ENCODE measurements at regions not wholly inside any gene's neighbourhood (a gene's known extent, or its start where the extent isn't known, plus 50 kb on each side); places are given as distances from the start of the nearest gene placed in this dataset.

- Mint-ChIP-seq H3K27me3 (no peaks in the 10 kb centered on the region), H3K4me1 (no peaks in the 10 kb centered on the region), H3K4me3 (no peak overlapping the region), H3K9me3 (ENCODE audit: insufficient read depth) (no peaks in the 10 kb centered on the region), H3K27ac (no peak overlapping the region)
- POLR2A ChIA-PET = no interaction called here
- ATAC-seq (ENCODE audit: low read depth) = no peak
- Histone ChIP-seq H3K79me2 (ENCODE audit: control insufficient read depth, insufficient read depth, low read length) (no peaks in the 10 kb centered on the region), H2AFZ (ENCODE audit: insufficient read depth, low read depth, low read length, poor library complexity, severe bottlenecking) (no peak overlapping the region), H4K20me1 (ENCODE audit: control insufficient read depth, insufficient read depth, low read length, poor library complexity, severe bottlenecking) (no peaks in the 10 kb centered on the region), H3K4me1 (ENCODE audit: control insufficient read depth in 2 of 2, insufficient read depth in 2 of 2, low read length in 2 of 2) (no peaks in the 10 kb centered on the region), H3K9ac (ENCODE audit: low read length) (no peak overlapping the region), H3K4me3 (ENCODE audit: control extremely low read depth in 1 of 5, extremely low read depth in 1 of 5, insufficient read depth in 1 of 5, low read depth in 2 of 5, low read length in 4 of 5) (no peak overlapping the region), H3K9me3 (ENCODE audit: control extremely low read depth in 1 of 3, control insufficient read depth in 2 of 3, insufficient read depth in 1 of 3, low read length in 2 of 3) (no peaks in the 10 kb centered on the region), H3K27me3 (replicated peaks in 1 of 4; ENCODE audit: control extremely low read depth in 1 of 4, control insufficient read depth in 3 of 4, insufficient read depth in 4 of 4, low read length in 3 of 4) (no peaks in the 10 kb centered on the region), H3K27ac (ENCODE audit: low read length in 2 of 2) (no peak overlapping the region), H3K36me3 (replicated peaks in 1 of 2; ENCODE audit: control extremely low read depth in 1 of 2, control insufficient read depth in 1 of 2, extremely low read depth in 1 of 2, insufficient read depth in 2 of 2, low read length in 1 of 2) (no peaks in the 10 kb centered on the region), H3K4me2 (replicated peaks; ENCODE audit: low read depth, low read length, poor library complexity, severe bottlenecking) (no peak overlapping the region)
- 75% methylated on average over 1 of the region's 3 CpGs for WGBS (ENCODE audit: insufficient coverage)
- CTCF ChIA-PET = no interaction called here
- no peak for TF ChIP-seq EZH2 (IDR thresholded peaks at IDR 0.05; ENCODE audit: borderline replicate concordance, insufficient read depth, low read depth, low read length, poor library complexity, severe bottlenecking)
- intact Hi-C loops (cut with micrococcal nuclease) = no loop called here
- DNase-seq = no peak
Observed at GRCh38 chr13:33973194-33973593, 155.2 kb downstream of the RFC3 start.

DNA sequence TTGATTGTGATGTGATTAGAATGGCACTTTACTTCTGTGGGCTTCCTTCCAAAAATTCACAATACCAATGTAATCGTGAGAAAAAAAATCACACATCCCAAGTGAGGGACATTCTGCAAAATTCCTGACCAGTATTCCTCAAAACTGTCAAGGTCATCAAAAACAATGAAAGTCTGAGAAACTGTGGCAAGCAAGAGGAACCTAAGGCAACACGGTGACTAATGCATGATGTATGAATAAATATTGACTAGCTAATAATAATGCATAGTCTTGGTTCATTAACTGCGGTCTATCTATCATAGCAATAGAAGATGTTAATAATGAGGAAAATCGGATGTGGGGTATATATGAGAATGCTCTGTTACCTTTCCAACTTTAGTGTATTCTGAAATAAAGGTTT lies 159.0 kb downstream of the RFC3 start:
- peaks cover 0 to 3% (median 0%) of the 10 kb centered on the region in 4 experiments for H3K27me3 ChIP-seq (replicated peaks in 1 of 4; ENCODE audit: control extremely low read depth in 1 of 4, control insufficient read depth in 3 of 4, insufficient read depth in 4 of 4, low read length in 3 of 4)
- H3K4me3 Mint-ChIP-seq = no peak overlapping the region
- TF ChIP-seq CTCF (IDR thresholded peaks at IDR 0.05) (no peak), EZH2 (IDR thresholded peaks at IDR 0.05; ENCODE audit: borderline replicate concordance, insufficient read depth, low read depth, low read length, poor library complexity, severe bottlenecking) (no peak)
- no peaks in the 10 kb centered on the region for H3K9me3 Mint-ChIP-seq (ENCODE audit: insufficient read depth)
- DNase-seq = no peak
- H3K4me3 ChIP-seq (ENCODE audit: control extremely low read depth in 1 of 5, extremely low read depth in 1 of 5, insufficient read depth in 1 of 5, low read depth in 2 of 5, low read length in 4 of 5) = no peak overlapping the region
- H3K36me3 ChIP-seq (replicated peaks in 1 of 2; ENCODE audit: control extremely low read depth in 1 of 2, control insufficient read depth in 1 of 2, extremely low read depth in 1 of 2, insufficient read depth in 2 of 2, low read length in 1 of 2) = no peaks in the 10 kb centered on the region
- peaks cover 4% of the 10 kb centered on the region for H3K27me3 Mint-ChIP-seq
- CTCF ChIA-PET = no interaction called here
- intact Hi-C loops (cut with micrococcal nuclease) = no loop called here
- H2AFZ ChIP-seq (ENCODE audit: insufficient read depth, low read depth, low read length, poor library complexity, severe bottlenecking) = no peak overlapping the region
- POLR2A ChIA-PET = no interaction called here
- no peak overlapping the region for H3K4me2 ChIP-seq (replicated peaks; ENCODE audit: low read depth, low read length, poor library complexity, severe bottlenecking)
- no peak overlapping the region for H3K27ac ChIP-seq (ENCODE audit: low read length in 2 of 2)
- H3K4me1 ChIP-seq (ENCODE audit: control insufficient read depth in 2 of 2, insufficient read depth in 2 of 2, low read length in 2 of 2) = no peaks in the 10 kb centered on the region
- H3K9me3 ChIP-seq (ENCODE audit: control extremely low read depth in 1 of 3, control insufficient read depth in 2 of 3, insufficient read depth in 1 of 3, low read length in 2 of 3) = no peaks in the 10 kb centered on the region
- no peak for ATAC-seq (ENCODE audit: low read depth)
- H3K27ac Mint-ChIP-seq = no peak overlapping the region
- WGBS (ENCODE audit: insufficient coverage) = no CpG with 5 or more reads among the region's 4 CpGs
- no peaks in the 10 kb centered on the region for H4K20me1 ChIP-seq (ENCODE audit: control insufficient read depth, insufficient read depth, low read length, poor library complexity, severe bottlenecking)
- H3K4me1 Mint-ChIP-seq = no peaks in the 10 kb centered on the region
- H3K79me2 ChIP-seq (ENCODE audit: control insufficient read depth, insufficient read depth, low read length) = no peaks in the 10 kb centered on the region
- no peak overlapping the region for H3K9ac ChIP-seq (ENCODE audit: low read length)
